Neuronal stem cell (in vitro differentiated cells): ENCODE measurements at regions not wholly inside any gene's neighbourhood (a gene's known extent, or its start where the extent isn't known, plus 50 kb on each side); places are given as distances from the start of the nearest gene placed in this dataset.

Experiments used
- DNase-seq: peaks from one replicate; pipeline ENCODE4 v3.0.0-alpha.2; 2013; ENCODE audit warnings: low spot score
- H2AFZ ChIP-seq: one replicate; pipeline ENCODE4 v1.6.1; 2013; ENCODE audit warnings: mild to moderate bottlenecking, low read length, inconsistent platforms
- H2AK5ac ChIP-seq: 2 replicates; pipeline ENCODE4 v1.6.1; 2013; ENCODE audit warnings: low read depth, mild to moderate bottlenecking, inconsistent platforms, low read length, moderate library complexity, mixed read lengths
- H2BK120ac ChIP-seq: 2 replicates; pipeline ENCODE4 v1.6.1; 2013; ENCODE audit warnings: low read depth, mild to moderate bottlenecking, inconsistent platforms, low read length, moderate library complexity, mixed read lengths
- H2BK12ac ChIP-seq: one replicate; pipeline ENCODE4 v1.6.1; 2013; ENCODE audit warnings: low read length, inconsistent platforms
- H2BK15ac ChIP-seq: 2 replicates; pipeline ENCODE4 v1.6.1; 2013; ENCODE audit warnings: mild to moderate bottlenecking, low read length, inconsistent platforms, mixed read lengths
- H2BK5ac ChIP-seq: one replicate; pipeline ENCODE4 v1.6.1; 2013; ENCODE audit warnings: inconsistent platforms, mild to moderate bottlenecking, low read length, moderate library complexity
- H3K14ac ChIP-seq: one replicate; pipeline ENCODE4 v1.6.1; 2013; ENCODE audit warnings: low read length, inconsistent platforms
- H3K18ac ChIP-seq: 2 replicates; pipeline ENCODE4 v1.6.1; 2013; ENCODE audit warnings: low read length, inconsistent platforms
- H3K23ac ChIP-seq: 2 replicates; pipeline ENCODE4 v1.6.1; 2013; ENCODE audit warnings: low read depth, mild to moderate bottlenecking, mixed read lengths, low read length, inconsistent platforms; ENCODE audit not compliant: poor library complexity
- H3K27ac ChIP-seq: replicated peaks from 3 replicates; pipeline ENCODE4 v1.5.1; 2013; ENCODE audit warnings: low read length, inconsistent platforms
- H3K27me3 ChIP-seq, 3 experiments: 2 replicates each; pipeline ENCODE4 v1.6.1; 2013; ENCODE audit warnings: low read length in 3 of 3, mild to moderate bottlenecking in 2 of 3, inconsistent platforms in 1 of 3, low read depth in 1 of 3, mixed read lengths in 1 of 3, moderate library complexity in 1 of 3; ENCODE audit not compliant: control insufficient read depth in 3 of 3, insufficient read depth in 3 of 3
- H3K36me3 ChIP-seq, 2 donors: replicated peaks in 1 of 2; 2 replicates each; pipeline ENCODE4 v1.6.1; 2013; ENCODE audit warnings: low read length in 2 of 2; ENCODE audit not compliant: control insufficient read depth in 2 of 2, insufficient read depth in 2 of 2
- H3K4ac ChIP-seq: 2 replicates; pipeline ENCODE4 v1.6.1; 2013; ENCODE audit warnings: inconsistent platforms, mild to moderate bottlenecking, low read length, moderate library complexity
- H3K4me1 ChIP-seq, 2 donors: 1 replicate in 1 of 2; 2 replicates in 1 of 2; pipeline ENCODE4 v1.6.1; 2013; ENCODE audit warnings: low read length in 2 of 2, low read depth in 1 of 2; ENCODE audit not compliant: control insufficient read depth in 2 of 2, insufficient read depth in 1 of 2
- H3K4me2 ChIP-seq: one replicate; pipeline ENCODE4 v1.6.1; 2013; ENCODE audit warnings: mild to moderate bottlenecking, low read length, inconsistent platforms; ENCODE audit not compliant: insufficient read depth, poor library complexity, severe bottlenecking
- H3K4me3 ChIP-seq, 2 donors: 2 replicates each; pipeline ENCODE4 v1.5.1; 2013; ENCODE audit warnings: low read length in 2 of 2, mild to moderate bottlenecking in 2 of 2, inconsistent platforms in 1 of 2, moderate library complexity in 1 of 2
- H3K79me1 ChIP-seq: one replicate; pipeline ENCODE4 v1.6.1; 2013; ENCODE audit warnings: low read depth, mild to moderate bottlenecking, inconsistent platforms, low read length, moderate library complexity
- H3K9ac ChIP-seq: one replicate; pipeline ENCODE4 v1.6.1; 2013; ENCODE audit warnings: mild to moderate bottlenecking, low read depth, low read length, inconsistent platforms; ENCODE audit not compliant: poor library complexity
- H3K9me3 ChIP-seq, 2 donors: replicated peaks in 1 of 2; 2 replicates each; pipeline versions ENCODE3 to v1.6.1; 2013; ENCODE audit warnings: low read length in 2 of 2, mild to moderate bottlenecking in 2 of 2, inconsistent platforms in 1 of 2, low read depth in 1 of 2, mixed read lengths in 1 of 2, moderate library complexity in 1 of 2; ENCODE audit not compliant: control insufficient read depth in 2 of 2, insufficient read depth in 1 of 2
- H4K8ac ChIP-seq: one replicate; pipeline ENCODE4 v1.6.1; 2013; ENCODE audit warnings: low read depth, mild to moderate bottlenecking, inconsistent platforms, low read length, moderate library complexity
- H4K91ac ChIP-seq: one replicate; pipeline ENCODE4 v1.6.1; 2013; ENCODE audit warnings: low read length, low read depth, mild to moderate bottlenecking, inconsistent platforms; ENCODE audit not compliant: poor library complexity
- WGBS, 2 donors: extraction: QIAGEN DNeasy Blood & Tissue Kit; methylation state at CpG; one replicate each; pipeline ENCODE4 v1.1.7; 2013; ENCODE audit warnings: missing lambda C conversion rate in 2 of 2, mixed read lengths in 1 of 2; ENCODE audit not compliant: insufficient read length in 2 of 2, insufficient replicate concordance in 1 of 2; ENCODE audit errors: extremely low coverage in 2 of 2; 5-methylcytosine and 5-hydroxymethylcytosine counted together

- no peak overlapping the region for H2BK12ac ChIP-seq
- no CpG with 5 or more reads among the region's 4 CpGs for WGBS, 2 donors
- DNase-seq: no peak
- H3K4me1 ChIP-seq: peaks cover 21% of the 10 kb centered on the region in 2 donors
- H3K4me3 ChIP-seq: no peak overlapping the region
- no peak overlapping the region for H3K9ac ChIP-seq
- H2BK5ac ChIP-seq: no peak overlapping the region
- no peak overlapping the region for H3K14ac ChIP-seq
- no peak overlapping the region for H3K27ac ChIP-seq
- no peaks in the 10 kb centered on the region for H3K27me3 ChIP-seq
- no peak overlapping the region for H2BK15ac ChIP-seq
- no peak overlapping the region for H2AFZ ChIP-seq
- no peaks in the 10 kb centered on the region for H3K36me3 ChIP-seq
- H4K8ac ChIP-seq: no peak overlapping the region
- H4K91ac ChIP-seq: no peak overlapping the region
- H2BK120ac ChIP-seq: no peak overlapping the region
- no peaks in the 10 kb centered on the region for H3K9me3 ChIP-seq
- no peak overlapping the region for H3K4me2 ChIP-seq
- H3K23ac ChIP-seq: no peak overlapping the region
- no peak overlapping the region for H2AK5ac ChIP-seq
- peak overlapping the region; percentile 40 for H3K18ac ChIP-seq
- H3K79me1 ChIP-seq: no peaks in the 10 kb centered on the region
- H3K4ac ChIP-seq: no peak overlapping the region
Measured at GRCh38 chr11:10641912-10642697, 51.5 kb downstream of the IRAG1 start.

- Histone ChIP-seq H3K36me3 (no peaks in the 10 kb centered on the region), H2BK120ac (no peak overlapping the region), H2BK15ac (no peak overlapping the region), H3K14ac (no peak overlapping the region), H3K4ac (no peak overlapping the region), H3K9ac (no peak overlapping the region), H4K91ac (no peak overlapping the region), H3K9me3 (no peaks in the 10 kb centered on the region), H3K23ac (no peak overlapping the region), H3K27me3 (no peaks in the 10 kb centered on the region), H2AK5ac (peak overlapping the region; percentile 68), H3K4me2 (no peak overlapping the region), H3K27ac (no peak overlapping the region), H2BK12ac (no peak overlapping the region), H3K18ac (peak overlapping the region; percentile 60), H4K8ac (no peak overlapping the region), H2AFZ (no peak overlapping the region), H3K4me3 (no peak overlapping the region), H3K4me1 (peaks cover 21 to 22% of the 10 kb centered on the region in 2 donors), H2BK5ac (no peak overlapping the region), H3K79me1 (no peaks in the 10 kb centered on the region)
- no CpG with 5 or more reads among the region's 9 CpGs for WGBS, 2 donors
- no peak for DNase-seq
Measured at GRCh38 chr11:10641177-10641911, 52.2 kb downstream of the IRAG1 start.

- WGBS, 2 donors: no CpG with 5 or more reads among the region's 3 CpGs
Measured at GRCh38 chr11:10640308-10640707, 53.2 kb downstream of the IRAG1 start.

GRCh38 chr11:10639350-10639749 is 54.2 kb downstream of the IRAG1 start:
- H3K27me3 ChIP-seq: no peaks in the 10 kb centered on the region
- no peaks in the 10 kb centered on the region for H3K9me3 ChIP-seq
- H2BK5ac ChIP-seq: no peak overlapping the region
- H4K8ac ChIP-seq: no peak overlapping the region
- H4K91ac ChIP-seq: no peak overlapping the region
- H3K4me1 ChIP-seq: peaks cover 21 to 22% of the 10 kb centered on the region in 2 donors
- no peak for DNase-seq
- H3K4me2 ChIP-seq: no peak overlapping the region
- no peak overlapping the region for H3K4ac ChIP-seq
- H2AFZ ChIP-seq: peak overlapping the region; percentile 52
- H3K23ac ChIP-seq: no peak overlapping the region
- peak overlapping the region; percentile 82 for H3K27ac ChIP-seq
- no peak overlapping the region for H3K18ac ChIP-seq
- no peak overlapping the region for H3K9ac ChIP-seq
- H3K14ac ChIP-seq: no peak overlapping the region
- no peak overlapping the region for H2BK12ac ChIP-seq
- H3K4me3 ChIP-seq: no peak overlapping the region
- H2AK5ac ChIP-seq: no peak overlapping the region
- no peaks in the 10 kb centered on the region for H3K79me1 ChIP-seq
- no peaks in the 10 kb centered on the region for H3K36me3 ChIP-seq
- no CpG with 5 or more reads among the region's 7 CpGs for WGBS, 2 donors
- no peak overlapping the region for H2BK120ac ChIP-seq
- H2BK15ac ChIP-seq: no peak overlapping the region

More at GRCh38 chr11:10640308-10640707, 53.2 kb downstream of the IRAG1 start:
- H3K9me3 ChIP-seq: no peaks in the 10 kb centered on the region
- no peak overlapping the region for H2AFZ ChIP-seq
- no peak overlapping the region for H2BK5ac ChIP-seq
- no peak overlapping the region for H3K23ac ChIP-seq
- H3K79me1 ChIP-seq: no peaks in the 10 kb centered on the region
- no peak overlapping the region for H2BK15ac ChIP-seq
- H3K4ac ChIP-seq: no peak overlapping the region
- peaks cover 21 to 22% of the 10 kb centered on the region in 2 donors for H3K4me1 ChIP-seq
- no peak overlapping the region for H4K91ac ChIP-seq
- no peaks in the 10 kb centered on the region for H3K27me3 ChIP-seq
- H3K18ac ChIP-seq: peak overlapping the region; percentile 0
- no peaks in the 10 kb centered on the region for H3K36me3 ChIP-seq
- H3K9ac ChIP-seq: no peak overlapping the region
- no peak overlapping the region for H4K8ac ChIP-seq
- DNase-seq: no peak
- H2BK12ac ChIP-seq: peak overlapping the region; percentile 30
- no peak overlapping the region for H3K4me3 ChIP-seq
- H2AK5ac ChIP-seq: peak overlapping the region; percentile 15
- no peak overlapping the region for H3K4me2 ChIP-seq
- peak overlapping the region; percentile 14 for H2BK120ac ChIP-seq
- peak overlapping the region; percentile 82 for H3K27ac ChIP-seq
- H3K14ac ChIP-seq: no peak overlapping the region
